ENCODE measurements at regions not wholly inside any gene's neighbourhood (a gene's known extent, or its start where the extent isn't known, plus 50 kb on each side); places are given as distances from the start of the nearest gene placed in this dataset.

- Mint-ChIP-seq H3K9me3 (no peaks in the 10 kb centered on the region), H3K27me3 (ENCODE audit: low read depth) (no peaks in the 10 kb centered on the region)
- no peak for DNase-seq (ENCODE audit: low spot score in 2 of 2, unreplicated experiment in 2 of 2)
These were observed 138.6 kb upstream of the PLCXD3 start for GRCh38 chr5:41648996-41649395.

GRCh38 chr5:41641621-41642020 lies 131.2 kb upstream of the PLCXD3 start:
- no peaks in the 10 kb centered on the region for H3K36me3 Mint-ChIP-seq
- DNase-seq (ENCODE audit: low spot score in 2 of 2, unreplicated experiment in 2 of 2): no peak
- TF ChIP-seq CTCF (IDR thresholded peaks at IDR 0.05; ENCODE audit: unreplicated experiment): peak; percentile 13
- H3K9me3 Mint-ChIP-seq: peaks cover 8% of the 10 kb centered on the region
- H3K27me3 Mint-ChIP-seq (ENCODE audit: low read depth): peaks cover 2% of the 10 kb centered on the region
- peaks cover 8% of the 10 kb centered on the region for H3K4me1 Mint-ChIP-seq
- H3K27ac Mint-ChIP-seq: no peak overlapping the region
- no peak overlapping the region for H3K4me3 Mint-ChIP-seq

More at GRCh38 chr5:41648996-41649395, 138.6 kb upstream of the PLCXD3 start:
- Mint-ChIP-seq H3K4me1 (peaks cover 6% of the 10 kb centered on the region), H3K27ac (no peak overlapping the region), H3K36me3 (no peaks in the 10 kb centered on the region), H3K4me3 (no peak overlapping the region)
- no peak for TF ChIP-seq CTCF (IDR thresholded peaks at IDR 0.05; ENCODE audit: unreplicated experiment)

DNA sequence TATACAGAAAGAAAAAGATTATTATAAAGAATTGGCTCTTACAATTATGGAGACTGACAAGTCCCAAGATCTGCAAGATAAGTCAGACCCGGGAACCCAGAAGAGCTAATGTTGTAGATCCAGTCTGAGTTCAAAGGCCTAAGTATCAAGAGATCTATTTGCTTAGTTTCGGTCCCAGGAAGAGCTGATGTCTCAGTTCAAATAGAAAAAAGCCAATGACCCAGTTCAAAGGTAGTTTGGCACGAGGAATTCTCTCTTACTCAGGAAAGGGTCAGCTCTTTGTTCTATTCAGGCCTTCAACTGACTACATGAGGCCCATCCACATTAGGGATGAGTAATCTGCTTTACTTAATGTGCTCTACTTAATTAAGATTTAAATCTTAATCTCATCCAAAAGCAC lies 128.3 kb upstream of the PLCXD3 start:
- H3K27me3 Mint-ChIP-seq (ENCODE audit: low read depth): peaks cover 2% of the 10 kb centered on the region
- no peak overlapping the region for H3K27ac Mint-ChIP-seq
- H3K4me3 Mint-ChIP-seq: no peak overlapping the region
- DNase-seq (ENCODE audit: low spot score in 2 of 2, unreplicated experiment in 2 of 2): no peak
- H3K4me1 Mint-ChIP-seq: peaks cover 8% of the 10 kb centered on the region
- peaks cover 8% of the 10 kb centered on the region for H3K9me3 Mint-ChIP-seq
- TF ChIP-seq CTCF (IDR thresholded peaks at IDR 0.05; ENCODE audit: unreplicated experiment): no peak
- no peaks in the 10 kb centered on the region for H3K36me3 Mint-ChIP-seq

DNA sequence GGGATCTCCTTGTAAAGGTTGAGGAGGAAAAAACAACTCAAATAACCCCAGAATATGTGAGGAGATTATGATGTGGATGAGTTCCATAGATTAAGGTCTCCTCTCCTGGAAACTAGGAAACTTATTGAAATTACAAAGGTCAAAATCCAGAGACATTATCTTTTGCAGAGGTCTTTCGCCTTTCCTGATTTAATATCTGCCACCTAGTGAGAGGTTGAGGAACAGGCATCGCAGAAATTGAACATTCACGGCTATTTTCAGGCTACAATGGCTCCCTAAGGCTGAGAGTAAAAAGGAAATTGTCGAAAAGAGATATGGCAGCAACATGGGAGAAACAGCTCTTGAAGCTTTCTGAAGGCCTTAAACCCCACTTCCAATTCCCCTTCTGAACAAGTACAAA lies 127.5 kb upstream of the PLCXD3 start:
- no peaks in the 10 kb centered on the region for H3K36me3 Mint-ChIP-seq
- no peaks in the 10 kb centered on the region for H3K9me3 Mint-ChIP-seq
- no peak overlapping the region for H3K4me3 Mint-ChIP-seq
- H3K4me1 Mint-ChIP-seq: peaks cover 8% of the 10 kb centered on the region
- no peaks in the 10 kb centered on the region for H3K27me3 Mint-ChIP-seq (ENCODE audit: low read depth)
- DNase-seq (ENCODE audit: low spot score in 2 of 2, unreplicated experiment in 2 of 2): no peak
- H3K27ac Mint-ChIP-seq: peak overlapping the region; percentile 51
- no peak for TF ChIP-seq CTCF (IDR thresholded peaks at IDR 0.05; ENCODE audit: unreplicated experiment)

DNA sequence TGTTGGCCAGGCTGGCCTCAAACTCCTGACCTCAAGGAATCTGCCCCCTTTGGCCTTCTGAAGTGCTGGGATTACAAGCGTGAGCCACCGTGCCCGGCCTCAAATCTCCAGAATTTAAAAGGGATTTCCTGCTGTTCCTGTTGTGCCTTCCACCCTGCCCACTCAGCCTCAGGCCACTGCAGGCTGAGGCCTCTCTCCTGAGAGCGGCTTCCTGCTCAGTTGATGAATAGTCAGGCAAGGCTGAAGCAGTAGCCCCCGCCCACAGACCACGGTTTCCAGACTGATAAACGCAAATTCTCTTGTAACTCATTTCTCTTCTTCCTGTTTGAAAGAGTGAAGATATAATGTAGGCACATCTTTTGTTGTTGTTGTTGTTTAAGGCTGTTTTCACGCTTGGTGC lies 127.0 kb upstream of the PLCXD3 start:
- peaks cover 8% of the 10 kb centered on the region for H3K4me1 Mint-ChIP-seq
- peak overlapping the region; percentile 51 for H3K27ac Mint-ChIP-seq
- no peak for DNase-seq (ENCODE audit: low spot score in 2 of 2, unreplicated experiment in 2 of 2)
- H3K36me3 Mint-ChIP-seq: no peaks in the 10 kb centered on the region
- H3K27me3 Mint-ChIP-seq (ENCODE audit: low read depth): no peaks in the 10 kb centered on the region
- TF ChIP-seq CTCF (IDR thresholded peaks at IDR 0.05; ENCODE audit: unreplicated experiment): no peak
- H3K4me3 Mint-ChIP-seq: no peak overlapping the region
- no peaks in the 10 kb centered on the region for H3K9me3 Mint-ChIP-seq

GRCh38 chr5:41636605-41637004 lies 126.2 kb upstream of the PLCXD3 start:
- peaks cover 8% of the 10 kb centered on the region for H3K4me1 Mint-ChIP-seq
- no peaks in the 10 kb centered on the region for H3K9me3 Mint-ChIP-seq
- no peak overlapping the region for H3K27ac Mint-ChIP-seq
- no peak overlapping the region for H3K4me3 Mint-ChIP-seq
- no peaks in the 10 kb centered on the region for H3K27me3 Mint-ChIP-seq (ENCODE audit: low read depth)
- H3K36me3 Mint-ChIP-seq: no peaks in the 10 kb centered on the region
- TF ChIP-seq CTCF (IDR thresholded peaks at IDR 0.05; ENCODE audit: unreplicated experiment): peak; percentile 55
- no peak for DNase-seq (ENCODE audit: low spot score in 2 of 2, unreplicated experiment in 2 of 2)

Data from mesothelial cell of epicardium (in vitro differentiated cells).